Neural progenitor cell (in vitro differentiated cells): ENCODE measurements at regions not wholly inside any gene's neighbourhood (a gene's known extent, or its start where the extent isn't known, plus 50 kb on each side); places are given as distances from the start of the nearest gene placed in this dataset.

Source experiments
- DNase-seq: peaks from one replicate; pipeline ENCODE4 v3.0.0-alpha.2; 2016; ENCODE audit warnings: low spot score
- H2AFZ ChIP-seq: fragments of 200-600 bp; sonication (generic); replicated peaks from 2 replicates; pipeline ENCODE4 v1.6.1; 2016; ENCODE audit warnings: antibody characterized with exemption
- H3F3A ChIP-seq: fragments of 200-600 bp; sonication (generic); 2 replicates; pipeline ENCODE4 v1.6.1; 2016; ENCODE audit warnings: antibody characterized with exemption, low read depth
- H3K27ac ChIP-seq: fragments of 200-600 bp; sonication (generic); 2 replicates; pipeline ENCODE4 v1.5.1; 2016; ENCODE audit warnings: mild to moderate bottlenecking
- H3K27me3 ChIP-seq: fragments of 200-600 bp; sonication (generic); 2 replicates; pipeline ENCODE4 v1.6.1; 2016; ENCODE audit warnings: mild to moderate bottlenecking, moderate library complexity
- H3K36me3 ChIP-seq: fragments of 200-600 bp; sonication (generic); 2 replicates; pipeline ENCODE4 v1.5.1; 2016
- H3K4me1 ChIP-seq: fragments of 200-600 bp; sonication (generic); 2 replicates; pipeline ENCODE4 v1.6.1; 2016; ENCODE audit warnings: mixed run types
- H3K4me2 ChIP-seq: fragments of 200-600 bp; sonication (generic); 2 replicates; pipeline ENCODE4 v1.6.1; 2016
- H3K4me3 ChIP-seq: fragments of 200-600 bp; sonication (generic); 2 replicates; pipeline ENCODE4 v1.5.1; 2016
- H3K79me2 ChIP-seq: fragments of 200-600 bp; sonication (generic); 2 replicates; pipeline ENCODE4 v1.6.1; 2016; ENCODE audit warnings: low read depth
- H3K9ac ChIP-seq: fragments of 200-600 bp; sonication (generic); 2 replicates; pipeline ENCODE4 v1.6.1; 2016
- H3K9me3 ChIP-seq: fragments of 200-600 bp; sonication (generic); 2 replicates; pipeline ENCODE4 v1.5.1; 2016; ENCODE audit warnings: low read depth
- H4K20me1 ChIP-seq: fragments of 200-600 bp; sonication (generic); 2 replicates; pipeline ENCODE4 v1.6.1; 2016; ENCODE audit warnings: low read depth
- H3K27ac Mint-ChIP-seq: 3 replicates; pipeline ENCODE4 v1.8.0; 2021; ENCODE audit warnings: mixed read lengths
- H3K27me3 Mint-ChIP-seq: 2 replicates; pipeline ENCODE4 v1.8.0; 2022; ENCODE audit warnings: low read depth, mild to moderate bottlenecking, inconsistent platforms, moderate library complexity, mixed read lengths; ENCODE audit not compliant: insufficient read depth
- H3K36me3 Mint-ChIP-seq: 3 replicates; pipeline ENCODE4 v1.8.0; 2021; ENCODE audit warnings: mixed read lengths
- H3K4me1 Mint-ChIP-seq: 3 replicates; pipeline ENCODE4 v1.8.0; 2021; ENCODE audit warnings: mixed read lengths
- H3K4me3 Mint-ChIP-seq: 3 replicates; pipeline ENCODE4 v1.8.0; 2021; ENCODE audit warnings: mild to moderate bottlenecking, moderate library complexity, mixed read lengths
- H3K9me3 Mint-ChIP-seq: 3 replicates; pipeline ENCODE4 v1.8.0; 2020; ENCODE audit warnings: mixed read lengths
- CTCF ChIP-seq: fragments of 200-600 bp; sonication (generic); IDR thresholded peaks from 2 replicates; pipeline ENCODE4 v1.5.1; 2017; ENCODE audit warnings: antibody characterized with exemption, mild to moderate bottlenecking
- EZH2 ChIP-seq: fragments of 200-600 bp; sonication (generic); IDR thresholded peaks from 2 replicates; pipeline ENCODE4 v1.6.1; 2017; ENCODE audit warnings: antibody characterized with exemption, mild to moderate bottlenecking, moderate library complexity
- EZH2phosphoT487 ChIP-seq: fragments of 200-600 bp; sonication (generic); IDR thresholded peaks from 2 replicates; pipeline ENCODE4 v1.6.1; 2017; ENCODE audit warnings: antibody characterized with exemption

DNA sequence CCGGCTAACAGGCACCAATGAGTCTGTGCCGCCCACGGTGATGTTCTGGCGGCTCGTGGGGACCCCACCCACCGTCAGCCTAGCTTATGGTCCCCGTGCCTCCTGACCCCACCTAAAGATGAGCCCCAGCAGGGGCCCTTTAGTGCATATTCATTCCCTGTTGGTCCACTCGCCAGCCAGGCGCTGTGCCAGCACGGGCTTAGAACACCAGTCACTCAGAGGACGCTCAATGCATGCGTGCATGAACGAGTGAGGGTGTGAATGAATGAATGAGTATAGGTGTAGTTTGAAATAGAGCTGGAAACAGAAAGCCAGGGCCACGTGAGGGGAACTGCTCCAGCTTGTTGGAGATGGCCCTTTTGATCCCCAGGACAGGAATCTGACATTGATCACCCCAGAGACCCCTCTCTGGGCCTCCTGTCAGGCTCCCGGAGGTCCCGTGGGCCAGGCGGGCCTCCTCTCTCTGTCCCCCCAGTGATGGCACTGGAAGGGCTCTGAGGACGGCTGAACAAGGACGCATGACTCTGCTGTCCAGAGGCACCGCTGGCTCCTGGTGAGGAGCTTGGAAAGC lies 193.9 kb upstream of the C14orf180 start:
- Mint-ChIP-seq H3K4me1 (peaks cover 42% of the 10 kb centered on the region), H3K9me3 (peaks cover 6% of the 10 kb centered on the region), H3K27ac (peak overlapping the region; percentile 70), H3K27me3 (peaks cover 14% of the 10 kb centered on the region), H3K36me3 (peaks cover 2% of the 10 kb centered on the region), H3K4me3 (no peak overlapping the region)
- no peaks in the 10 kb centered on the region for H3K36me3 ChIP-seq
- H3K79me2 ChIP-seq, result no peaks in the 10 kb centered on the region
- H3K9ac ChIP-seq, result no peak overlapping the region
- no peaks in the 10 kb centered on the region for H3K9me3 ChIP-seq
- no peak overlapping the region for H3K4me3 ChIP-seq
- H2AFZ ChIP-seq, result no peak overlapping the region
- TF ChIP-seq EZH2phosphoT487 (no peak), CTCF (no peak), EZH2 (no peak)
- no peak overlapping the region for H3K27ac ChIP-seq
- no peaks in the 10 kb centered on the region for H3F3A ChIP-seq
- no peaks in the 10 kb centered on the region for H3K27me3 ChIP-seq
- no peak overlapping the region for H3K4me2 ChIP-seq
- H4K20me1 ChIP-seq, result no peaks in the 10 kb centered on the region
- H3K4me1 ChIP-seq, result peaks cover 28% of the 10 kb centered on the region
- DNase-seq, result no peak

DNA sequence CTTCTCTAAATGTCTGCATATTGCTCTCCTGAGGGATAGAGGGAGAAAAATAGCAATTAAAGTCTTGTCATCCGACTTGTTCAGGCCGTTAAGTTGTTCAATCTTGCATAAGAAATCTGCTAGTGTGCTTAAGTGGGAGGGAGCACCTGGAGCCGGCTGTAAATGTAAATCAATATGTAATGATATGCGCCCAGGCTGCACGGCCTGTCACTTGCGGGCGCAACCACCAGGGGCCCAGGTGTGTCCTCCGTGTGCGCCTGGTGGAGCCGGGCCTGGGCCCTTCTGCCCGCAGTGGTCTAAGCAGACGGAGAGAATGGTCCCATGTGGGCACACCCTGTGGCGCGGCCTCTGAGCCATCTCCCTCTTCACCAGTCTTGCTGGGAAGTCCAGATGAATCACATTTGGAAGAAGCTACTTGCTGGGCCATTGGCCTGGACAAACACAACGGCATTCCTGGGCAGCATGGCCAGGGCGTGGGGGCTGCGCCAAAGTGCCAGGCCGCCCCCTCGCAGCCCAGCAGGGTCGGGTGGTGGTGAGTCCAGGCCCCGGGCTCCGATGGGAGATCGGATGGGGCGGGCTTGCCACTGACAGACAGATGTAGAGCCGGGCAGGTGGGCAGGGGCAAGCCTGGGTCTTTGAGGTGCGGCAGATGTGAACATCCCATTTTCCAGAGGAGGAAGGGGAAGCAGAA lies 193.3 kb upstream of the C14orf180 start:
- Histone ChIP-seq H3K9ac (no peak overlapping the region), H3K36me3 (no peaks in the 10 kb centered on the region), H3K4me1 (peaks cover 28% of the 10 kb centered on the region), H3K4me2 (no peak overlapping the region), H3K9me3 (no peaks in the 10 kb centered on the region), H2AFZ (no peak overlapping the region), H3K4me3 (no peak overlapping the region), H3F3A (no peaks in the 10 kb centered on the region), H3K79me2 (no peaks in the 10 kb centered on the region), H4K20me1 (no peaks in the 10 kb centered on the region), H3K27me3 (no peaks in the 10 kb centered on the region), H3K27ac (no peak overlapping the region)
- Mint-ChIP-seq H3K36me3 (peaks cover 1% of the 10 kb centered on the region), H3K27ac (peak overlapping the region; percentile 79), H3K27me3 (peaks cover 9% of the 10 kb centered on the region), H3K4me3 (no peak overlapping the region), H3K4me1 (peaks cover 42% of the 10 kb centered on the region), H3K9me3 (peaks cover 3% of the 10 kb centered on the region)
- no peak for TF ChIP-seq CTCF
- no peak for TF ChIP-seq EZH2
- no peak for TF ChIP-seq EZH2phosphoT487
- DNase-seq, result no peak

- Histone ChIP-seq H3K4me1 (peaks cover 28% of the 10 kb centered on the region), H3K9ac (no peak overlapping the region), H3K79me2 (no peaks in the 10 kb centered on the region), H2AFZ (no peak overlapping the region), H3K4me3 (no peak overlapping the region), H3F3A (no peaks in the 10 kb centered on the region), H3K27me3 (no peaks in the 10 kb centered on the region), H3K4me2 (no peak overlapping the region), H3K27ac (no peak overlapping the region), H4K20me1 (no peaks in the 10 kb centered on the region), H3K36me3 (no peaks in the 10 kb centered on the region), H3K9me3 (no peaks in the 10 kb centered on the region)
- H3K4me3 Mint-ChIP-seq, result no peak overlapping the region
- H3K27me3 Mint-ChIP-seq, result peaks cover 6% of the 10 kb centered on the region
- DNase-seq, result no peak
- peak overlapping the region; percentile 79 for H3K27ac Mint-ChIP-seq
- H3K4me1 Mint-ChIP-seq, result peaks cover 46% of the 10 kb centered on the region
- no peaks in the 10 kb centered on the region for H3K9me3 Mint-ChIP-seq
- no peak for TF ChIP-seq EZH2phosphoT487
- TF ChIP-seq EZH2, result no peak
- TF ChIP-seq CTCF, result no peak
- H3K36me3 Mint-ChIP-seq, result no peaks in the 10 kb centered on the region
These were observed 192.2 kb upstream of the C14orf180 start for GRCh38 chr14:104387022-104388010.
